PC-3 (cell line): ENCODE measurements at regions not wholly inside any gene's neighbourhood (a gene's known extent, or its start where the extent isn't known, plus 50 kb on each side); places are given as distances from the start of the nearest gene placed in this dataset.

Experiments
- ATAC-seq: fragments of 200-7000 bp; cut with Tn5 transposase; 2 replicates; pipeline ENCODE4 v1.9.1; 2020; ENCODE audit warnings: mild to moderate bottlenecking, moderate library complexity
- BruUV-seq: library from RNA; stranded (reverse); fragments of 400-500 nt; replicated peaks from 2 replicates; lab custom pipeline; 2021; lab: Mats Ljungman, UMichigan
- CTCF ChIA-PET: fragments of 300-600 bp; sonication (Branson Sonifier 250); formaldehyde crosslinking; loops from one replicate; lab custom pipeline; 2022; ENCODE audit warnings: antibody characterized with exemption; lab: Charles Lee
- POLR2A ChIA-PET: fragments of 300-600 bp; sonication (Branson Sonifier 250); formaldehyde crosslinking; loops from one replicate; lab custom pipeline; 2022; ENCODE audit warnings: antibody characterized with exemption; ENCODE audit not compliant: unreplicated experiment; lab: Charles Lee
- DNase-seq: peaks from one replicate; pipeline ENCODE4 v3.0.0-alpha.2; 2015
- H2AFZ ChIP-seq: fragments of 300-600 bp; sonication (generic); 2 replicates; pipeline ENCODE4 v1.6.0; 2016; ENCODE audit warnings: antibody characterized with exemption, low read length
- H3F3A ChIP-seq: fragments of 300-600 bp; sonication (generic); one replicate; pipeline ENCODE4 v1.6.0; 2017; ENCODE audit warnings: antibody characterized with exemption, low read length, control low read depth, mild to moderate bottlenecking; ENCODE audit not compliant: unreplicated experiment
- H3K27ac ChIP-seq: fragments of 300-600 bp; sonication (generic); 2 replicates; pipeline ENCODE4 v1.5.1; 2016; ENCODE audit warnings: mild to moderate bottlenecking, low read length
- H3K27me3 ChIP-seq: fragments of 300-600 bp; sonication (generic); 2 replicates; pipeline ENCODE4 v1.6.1; 2016; ENCODE audit warnings: low read length, mixed read lengths
- H3K36me3 ChIP-seq: fragments of 300-600 bp; sonication (generic); 2 replicates; pipeline ENCODE4 v1.6.1; 2016; ENCODE audit warnings: low read depth, mixed run types, low read length, mixed read lengths
- H3K4me1 ChIP-seq: fragments of 300-600 bp; sonication (generic); 2 replicates; pipeline ENCODE4 v1.5.1; 2016; ENCODE audit warnings: low read length; ENCODE audit not compliant: insufficient read depth
- H3K4me2 ChIP-seq: fragments of 300-600 bp; sonication (generic); 2 replicates; pipeline ENCODE4 v1.6.0; 2016; ENCODE audit warnings: low read length
- H3K4me3 ChIP-seq: fragments of 300-600 bp; sonication (generic); 2 replicates; pipeline ENCODE4 v1.5.1; 2016; ENCODE audit warnings: mild to moderate bottlenecking, low read length, mixed read lengths
- H3K79me2 ChIP-seq: fragments of 300-600 bp; sonication (generic); 2 replicates; pipeline ENCODE4 v1.6.1; 2017; ENCODE audit warnings: low read length, mixed read lengths
- H3K9ac ChIP-seq: fragments of 300-600 bp; sonication (generic); 2 replicates; pipeline ENCODE4 v1.6.0; 2016; ENCODE audit warnings: mild to moderate bottlenecking, low read length
- H3K9me2 ChIP-seq: fragments of 300-600 bp; sonication (generic); replicated peaks from 2 replicates; pipeline ENCODE4 v1.6.1; 2016; ENCODE audit warnings: mixed run types, low read length, mixed read lengths
- H3K9me3 ChIP-seq: fragments of 300-600 bp; sonication (generic); 2 replicates; pipeline ENCODE4 v1.6.1; 2016; ENCODE audit warnings: low read length, mixed read lengths
- H4K20me1 ChIP-seq: fragments of 300-600 bp; sonication (generic); 2 replicates; pipeline ENCODE4 v1.6.1; 2016; ENCODE audit warnings: low read length, mixed read lengths
- CTCF ChIP-seq: fragments of 300-600 bp; sonication (generic); conservative IDR thresholded peaks from 2 replicates; pipeline ENCODE4 v1.5.1; 2017; ENCODE audit warnings: antibody characterized with exemption, low read depth, mild to moderate bottlenecking, low read length
- EZH2 ChIP-seq: fragments of 300-600 bp; sonication (generic); IDR thresholded peaks from one replicate; pipeline ENCODE4 v1.6.1; 2017; ENCODE audit warnings: antibody characterized with exemption, mild to moderate bottlenecking, low read length; ENCODE audit not compliant: unreplicated experiment
- EZH2phosphoT487 ChIP-seq: fragments of 300-600 bp; sonication (generic); IDR thresholded peaks from 2 replicates; pipeline ENCODE4 v1.6.1; 2018; ENCODE audit warnings: mild to moderate bottlenecking, antibody characterized with exemption, low read length, borderline replicate concordance
- intact Hi-C: fragments of 100-400 bp; cut with micrococcal nuclease; formaldehyde crosslinking; loops from 2 replicates; pipeline ENCODE4 v1.9.0; 2023

GRCh38 chr4:10762561-10762960, 78.0 kb upstream of the CLNK start:
- no peak overlapping the region for H3K27ac ChIP-seq
- no peaks in the 10 kb centered on the region for H3F3A ChIP-seq
- DNase-seq (peak; percentile 53), ATAC-seq (no peak)
- H4K20me1 ChIP-seq, result no peaks in the 10 kb centered on the region
- CTCF ChIA-PET, result no interaction called here
- H3K9me2 ChIP-seq, result no peaks in the 10 kb centered on the region
- intact Hi-C loops, result no loop called here
- H3K4me1 ChIP-seq, result no peaks in the 10 kb centered on the region; the same call in 1 of the 2 replicates
- H3K36me3 ChIP-seq, result no peaks in the 10 kb centered on the region
- H3K4me3 ChIP-seq, result no peak overlapping the region
- no peak overlapping the region for H2AFZ ChIP-seq
- H3K9me3 ChIP-seq, result no peaks in the 10 kb centered on the region
- POLR2A ChIA-PET, result no interaction called here
- H3K4me2 ChIP-seq, result no peak overlapping the region
- H3K79me2 ChIP-seq, result no peaks in the 10 kb centered on the region
- TF ChIP-seq EZH2phosphoT487 (no peak), EZH2 (no peak), CTCF (no peak)
- BruUV-seq, result no TSS peak
- H3K9ac ChIP-seq, result no peak overlapping the region
- H3K27me3 ChIP-seq, result no peaks in the 10 kb centered on the region

GRCh38 chr4:10761903-10762302, 77.3 kb upstream of the CLNK start:
- no peaks in the 10 kb centered on the region for H3K27me3 ChIP-seq
- intact Hi-C loops, result no loop called here
- H3K79me2 ChIP-seq, result no peaks in the 10 kb centered on the region
- no peak overlapping the region for H3K4me3 ChIP-seq
- no peak overlapping the region for H3K9ac ChIP-seq
- no TSS peak for BruUV-seq
- TF ChIP-seq EZH2 (no peak), EZH2phosphoT487 (no peak)
- H3K27ac ChIP-seq, result no peak overlapping the region
- H3K4me2 ChIP-seq, result no peak overlapping the region
- DNase-seq (no peak), ATAC-seq (no peak)
- H3F3A ChIP-seq, result no peaks in the 10 kb centered on the region
- POLR2A ChIA-PET, result no interaction called here
- CTCF ChIA-PET, result no interaction called here
- H3K9me2 ChIP-seq, result no peaks in the 10 kb centered on the region
- H4K20me1 ChIP-seq, result no peaks in the 10 kb centered on the region
- H3K9me3 ChIP-seq, result no peaks in the 10 kb centered on the region
- no peak overlapping the region for H2AFZ ChIP-seq
- H3K36me3 ChIP-seq, result no peaks in the 10 kb centered on the region
- H3K4me1 ChIP-seq, result no peaks in the 10 kb centered on the region; the same call in 1 of the 2 replicates

GRCh38 chr4:10760086-10760485, 75.5 kb upstream of the CLNK start:
- TF ChIP-seq EZH2, result no peak
- no peak for TF ChIP-seq CTCF
- no peak for TF ChIP-seq EZH2phosphoT487
- POLR2A ChIA-PET, result no interaction called here
- intact Hi-C loops, result no loop called here

More at GRCh38 chr4:10760086-10760485, 75.5 kb upstream of the CLNK start:
- H2AFZ ChIP-seq, result no peak overlapping the region
- H3F3A ChIP-seq, result no peaks in the 10 kb centered on the region
- no peaks in the 10 kb centered on the region for H3K9me2 ChIP-seq
- DNase-seq, result no peak
- no peak overlapping the region for H3K4me2 ChIP-seq
- CTCF ChIA-PET, result no interaction called here
- no peaks in the 10 kb centered on the region; the same call in 1 of the 2 replicates for H3K4me1 ChIP-seq
- H3K36me3 ChIP-seq, result no peaks in the 10 kb centered on the region
- no peaks in the 10 kb centered on the region for H3K27me3 ChIP-seq
- H4K20me1 ChIP-seq, result no peaks in the 10 kb centered on the region
- no peak overlapping the region for H3K27ac ChIP-seq
- H3K9ac ChIP-seq, result no peak overlapping the region
- no peaks in the 10 kb centered on the region for H3K79me2 ChIP-seq
- no peaks in the 10 kb centered on the region for H3K9me3 ChIP-seq
- no peak for ATAC-seq
- no peak overlapping the region for H3K4me3 ChIP-seq
- no TSS peak for BruUV-seq
